ENCODE measurements at regions not wholly inside any gene's neighbourhood (a gene's known extent, or its start where the extent isn't known, plus 50 kb on each side); places are given as distances from the start of the nearest gene placed in this dataset.

- no peak for TF ChIP-seq EZH2 (IDR thresholded peaks at IDR 0.05; ENCODE audit: borderline replicate concordance, low read depth, low read length, poor library complexity, severe bottlenecking)
- TF ChIP-seq CTCF (conservative IDR thresholded peaks at IDR 0.05; ENCODE audit: low read depth, low read length): no peak
These were observed 452.0 kb downstream of the PREX1 start for GRCh38 chr20:48375804-48376203.

All from A673 (cell line).